Hematopoietic multipotent progenitor cell treated with erythropoietin and hydrocortisone succinate and interleukin-3 and kit ligand, for 15 days (in vitro differentiated cells): ENCODE measurements at regions not wholly inside any gene's neighbourhood (a gene's known extent, or its start where the extent isn't known, plus 50 kb on each side); places are given as distances from the start of the nearest gene placed in this dataset.

ENCODE experiments used
- DNase-seq: peaks from one replicate; pipeline ENCODE4 v3.0.0-alpha.2; 2015; ENCODE audit warnings: low spot score

GRCh38 chr2:64196963-64197362 is 52.7 kb upstream of the PELI1 start:
- DNase-seq, result no peak

GRCh38 chr2:64201151-64201550 is 56.9 kb upstream of the PELI1 start:
- DNase-seq, result no peak

- no peak for DNase-seq
These were observed 58.1 kb upstream of the PELI1 start for GRCh38 chr2:64202206-64202845.

GRCh38 chr2:64203131-64203857 is 59.1 kb upstream of the PELI1 start:
- DNase-seq, result no peak

- DNase-seq, result no peak
These were observed 59.8 kb upstream of the PELI1 start for GRCh38 chr2:64203858-64204632.

- DNase-seq, result no peak
These were observed 60.5 kb upstream of the PELI1 start for GRCh38 chr2:64204703-64205102.

GRCh38 chr2:64205415-64205814 is 61.2 kb upstream of the PELI1 start:
- DNase-seq, result no peak

GRCh38 chr2:64207573-64207972 is 63.4 kb upstream of the PELI1 start:
- no peak for DNase-seq

GRCh38 chr2:64210816-64211215 is 66.6 kb upstream of the PELI1 start:
- no peak for DNase-seq

- no peak for DNase-seq
These were observed 67.2 kb upstream of the PELI1 start for GRCh38 chr2:64211276-64211921.

- no peak for DNase-seq
These were observed 68.1 kb upstream of the PELI1 start for GRCh38 chr2:64212346-64212745.

- peak; percentile 4 for DNase-seq
These were observed 68.6 kb upstream of the PELI1 start for GRCh38 chr2:64212801-64213321.

- no peak for DNase-seq
These were observed 69.5 kb upstream of the PELI1 start for GRCh38 chr2:64213532-64214275.

- DNase-seq, result no peak
These were observed 70.3 kb upstream of the PELI1 start for GRCh38 chr2:64214281-64215115.

GRCh38 chr2:64217198-64217869 is 73.1 kb upstream of the PELI1 start:
- no peak for DNase-seq

- DNase-seq, result no peak
These were observed 74.0 kb upstream of the PELI1 start for GRCh38 chr2:64218137-64218802.

- DNase-seq, result no peak
These were observed 74.9 kb upstream of the PELI1 start for GRCh38 chr2:64219149-64219548.

GRCh38 chr2:64220265-64220664 is 76.0 kb upstream of the PELI1 start:
- DNase-seq, result no peak

GRCh38 chr2:64220894-64221617 is 76.8 kb upstream of the PELI1 start:
- no peak for DNase-seq
